Sigmoid colon (tissue), 4 donors: ENCODE measurements at regions not wholly inside any gene's neighbourhood (a gene's known extent, or its start where the extent isn't known, plus 50 kb on each side); places are given as distances from the start of the nearest gene placed in this dataset.

Source experiments
- POLR2A ChIP-seq, 2 donors: fragments of 450-650 bp; IDR thresholded peaks; one replicate each; pipeline ENCODE4 v1.6.1; 2016; ENCODE audit warnings: antibody characterized with exemption in 2 of 2, mild to moderate bottlenecking in 2 of 2, moderate library complexity in 2 of 2
- POLR2AphosphoS5 ChIP-seq, 4 donors: sonication (generic); formaldehyde crosslinking; IDR thresholded peaks; one replicate each; pipeline ENCODE4 v1.6.1; 2017; ENCODE audit warnings: antibody characterized with exemption in 4 of 4

DNA sequence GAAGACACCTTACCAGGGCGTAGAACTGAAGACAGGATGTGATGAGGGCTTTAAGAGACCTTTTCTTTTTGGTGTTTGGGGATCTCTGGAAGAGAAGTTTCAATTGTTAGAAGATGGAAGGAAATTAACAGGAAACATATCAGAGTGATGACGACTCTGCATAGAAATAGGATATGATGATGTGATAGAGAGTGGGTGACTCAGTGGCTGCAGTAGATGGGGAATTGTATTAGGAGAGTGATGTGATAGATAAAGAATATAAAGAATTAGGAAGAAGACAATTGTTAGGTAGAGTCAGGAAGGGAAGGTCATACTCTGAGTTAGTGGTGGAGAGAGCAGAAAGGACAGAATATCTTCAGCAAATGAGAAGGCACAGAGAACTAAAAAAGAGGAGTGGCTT is 593.9 kb downstream of the NYAP2 start:
- no peak for TF ChIP-seq POLR2A (IDR thresholded peaks at IDR 0.05)
- no peak for TF ChIP-seq POLR2AphosphoS5 (IDR thresholded peaks at IDR 0.05)
